Lung (tissue), 11 donors: ENCODE measurements at regions not wholly inside any gene's neighbourhood (a gene's known extent, or its start where the extent isn't known, plus 50 kb on each side); places are given as distances from the start of the nearest gene placed in this dataset.

Source experiments
- ATAC-seq: fragments of 200-7000 bp; cut with Tn5 transposase; one replicate; pipeline ENCODE4 v1.9.1; 2020; ENCODE audit warnings: moderate number of reproducible peaks; ENCODE audit not compliant: insufficient read depth, low FRiP score
- DNase-seq, 3 donors: peaks; one replicate each; pipeline ENCODE4 v3.0.0-alpha.2; 2013 to 2017
- H3K27ac ChIP-seq, 2 donors: one replicate each; pipeline ENCODE4 v1.5.1; 2013; ENCODE audit warnings: mild to moderate bottlenecking in 2 of 2, moderate library complexity in 2 of 2, control low read depth in 1 of 2, inconsistent platforms in 1 of 2, low read depth in 1 of 2, low read length in 1 of 2
- H3K27me3 ChIP-seq, 3 donors: one replicate each; pipeline ENCODE4 v1.5.1; 2013; ENCODE audit warnings: low read length in 2 of 3; ENCODE audit not compliant: control insufficient read depth in 3 of 3, insufficient read depth in 3 of 3
- H3K36me3 ChIP-seq, 4 donors: one replicate each; pipeline ENCODE4 v1.5.1; 2013; ENCODE audit warnings: low read length in 4 of 4, mild to moderate bottlenecking in 1 of 4, moderate library complexity in 1 of 4; ENCODE audit not compliant: control insufficient read depth in 4 of 4, insufficient read depth in 4 of 4
- H3K4me1 ChIP-seq, 5 donors: one replicate each; pipeline ENCODE4 v1.5.1; 2013; ENCODE audit warnings: low read length in 5 of 5, mild to moderate bottlenecking in 2 of 5, moderate library complexity in 1 of 5; ENCODE audit not compliant: control insufficient read depth in 5 of 5, insufficient read depth in 5 of 5
- H3K4me3 ChIP-seq: one replicate; pipeline ENCODE4 v1.5.1; 2013; ENCODE audit warnings: mild to moderate bottlenecking, control low read depth, moderate library complexity
- H3K9ac ChIP-seq, 2 donors: one replicate each; pipeline ENCODE4 v1.5.1; 2013; ENCODE audit warnings: low read length in 2 of 2, control low read depth in 1 of 2; ENCODE audit not compliant: insufficient read depth in 1 of 2
- H3K9me3 ChIP-seq, 4 donors: one replicate each; pipeline ENCODE4 v1.5.1; 2013; ENCODE audit warnings: low read length in 3 of 4, mild to moderate bottlenecking in 1 of 4, moderate library complexity in 1 of 4; ENCODE audit not compliant: control insufficient read depth in 4 of 4, insufficient read depth in 3 of 4
- WGBS, 2 donors: extraction: QIAGEN DNeasy Blood & Tissue Kit; methylation state at CpG; one replicate each; pipeline ENCODE4 v1.1.7; 2013; 5-methylcytosine and 5-hydroxymethylcytosine counted together
- TF ChIP-seq, protein P1 (sequence below): IDR thresholded peaks from 2 replicates; pipeline ENCODE4 v1.5.1; 2012; ENCODE audit warnings: mild to moderate bottlenecking; ENCODE audit errors: control extremely low read depth, extremely low read depth
- donor health status: control.
- donor health status: control.
- donor health status: Bipolar disorder and iron deficiency.
- donor health status: healthy.
- donor health status: DM: yes; HTN: yes; CAD: no.

DNA sequence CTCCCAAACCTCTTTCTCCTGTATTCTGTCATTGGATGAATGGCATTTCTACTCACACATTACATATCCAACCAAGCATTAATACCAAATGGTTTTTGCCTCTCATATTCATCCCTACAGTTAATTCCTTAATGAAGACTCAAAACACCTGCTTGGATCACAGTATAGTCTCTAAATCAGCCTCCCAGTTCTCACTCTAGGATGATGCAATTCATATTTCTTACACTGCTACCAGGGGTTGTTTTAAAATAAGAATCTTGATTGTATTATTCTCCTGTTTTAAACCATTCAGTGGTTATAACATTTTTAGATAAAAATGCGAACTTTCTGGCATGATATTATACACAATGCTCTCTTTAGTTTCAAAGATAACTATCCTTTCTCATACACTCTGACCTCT lies 281.4 kb upstream of the ZEB2 start:
- ATAC-seq = no peak
- H3K36me3 ChIP-seq = no peaks in the 10 kb centered on the region
- TF ChIP-seq, protein P1, sequence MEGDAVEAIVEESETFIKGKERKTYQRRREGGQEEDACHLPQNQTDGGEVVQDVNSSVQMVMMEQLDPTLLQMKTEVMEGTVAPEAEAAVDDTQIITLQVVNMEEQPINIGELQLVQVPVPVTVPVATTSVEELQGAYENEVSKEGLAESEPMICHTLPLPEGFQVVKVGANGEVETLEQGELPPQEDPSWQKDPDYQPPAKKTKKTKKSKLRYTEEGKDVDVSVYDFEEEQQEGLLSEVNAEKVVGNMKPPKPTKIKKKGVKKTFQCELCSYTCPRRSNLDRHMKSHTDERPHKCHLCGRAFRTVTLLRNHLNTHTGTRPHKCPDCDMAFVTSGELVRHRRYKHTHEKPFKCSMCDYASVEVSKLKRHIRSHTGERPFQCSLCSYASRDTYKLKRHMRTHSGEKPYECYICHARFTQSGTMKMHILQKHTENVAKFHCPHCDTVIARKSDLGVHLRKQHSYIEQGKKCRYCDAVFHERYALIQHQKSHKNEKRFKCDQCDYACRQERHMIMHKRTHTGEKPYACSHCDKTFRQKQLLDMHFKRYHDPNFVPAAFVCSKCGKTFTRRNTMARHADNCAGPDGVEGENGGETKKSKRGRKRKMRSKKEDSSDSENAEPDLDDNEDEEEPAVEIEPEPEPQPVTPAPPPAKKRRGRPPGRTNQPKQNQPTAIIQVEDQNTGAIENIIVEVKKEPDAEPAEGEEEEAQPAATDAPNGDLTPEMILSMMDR = no peak
- no peak overlapping the region for H3K9ac ChIP-seq
- WGBS, 2 donors = 95 to 96% methylated on average over 1 of the region's 1 CpG
- H3K9me3 ChIP-seq = no peaks in the 10 kb centered on the region
- H3K27ac ChIP-seq = no peak overlapping the region
- no peak for DNase-seq
- H3K4me3 ChIP-seq = no peak overlapping the region
- no peaks in the 10 kb centered on the region for H3K27me3 ChIP-seq
- H3K4me1 ChIP-seq = peaks cover 0 to 26% (median 5%) of the 10 kb centered on the region in 5 donors

DNA sequence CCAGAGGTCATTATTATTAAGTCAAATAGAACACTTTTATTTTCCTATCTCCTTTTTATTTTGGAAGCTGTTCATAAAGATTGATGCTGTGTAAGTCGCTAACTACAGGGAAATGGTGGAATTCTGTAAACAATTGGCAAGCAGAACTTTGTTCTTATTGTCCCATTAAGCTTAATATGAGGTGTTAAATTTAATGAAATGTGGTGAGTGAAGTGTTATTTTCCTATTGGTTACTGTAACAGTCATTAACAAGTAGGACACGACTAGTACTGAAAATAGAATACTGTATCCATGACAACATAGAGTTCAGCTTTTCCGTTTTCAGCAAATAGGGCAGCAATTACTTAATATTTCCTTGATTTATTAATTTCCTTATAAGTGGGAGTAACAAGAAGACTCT lies 279.1 kb upstream of the ZEB2 start:
- peak in 2 of 3 donors; percentile 86 for DNase-seq
- ATAC-seq = no peak
- Histone ChIP-seq H3K9ac (no peak overlapping the region), H3K27me3 (no peaks in the 10 kb centered on the region), H3K36me3 (no peaks in the 10 kb centered on the region), H3K4me1 (peaks cover 0 to 38% (median 8%) of the 10 kb centered on the region in 5 donors), H3K27ac (no peak overlapping the region), H3K4me3 (no peak overlapping the region), H3K9me3 (no peaks in the 10 kb centered on the region)
- TF ChIP-seq, protein P1 = no peak
- 66 to 74% methylated on average over 3 of the region's 3 CpGs for WGBS, 2 donors

DNA sequence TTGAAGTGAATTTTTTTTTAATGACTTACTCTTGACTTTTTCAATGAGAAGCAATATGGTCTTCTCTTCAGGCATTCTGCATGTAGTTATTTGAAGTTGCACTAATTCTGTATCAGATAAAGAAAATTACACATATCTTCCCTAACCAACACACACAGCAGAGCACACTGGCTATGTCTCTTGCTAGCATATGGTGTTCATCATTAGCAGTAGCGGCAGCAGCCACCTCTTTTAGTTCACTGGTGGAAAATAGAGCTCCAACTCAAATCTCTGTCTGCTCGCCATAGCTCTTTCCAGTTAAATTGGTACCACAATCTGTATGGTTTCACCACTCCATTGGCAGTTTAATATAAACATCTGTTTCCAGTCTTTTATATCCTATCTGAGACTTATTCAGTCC lies 278.1 kb upstream of the ZEB2 start:
- no peak for ATAC-seq
- Histone ChIP-seq H3K4me3 (no peak overlapping the region), H3K4me1 (peaks cover 0 to 38% (median 8%) of the 10 kb centered on the region in 5 donors), H3K9me3 (no peaks in the 10 kb centered on the region), H3K9ac (peak overlapping the region in 1 of 2 donors; percentile 4), H3K27ac (no peak overlapping the region), H3K36me3 (no peaks in the 10 kb centered on the region), H3K27me3 (no peaks in the 10 kb centered on the region)
- 84 to 93% methylated on average over 2 of the region's 2 CpGs for WGBS, 2 donors
- TF ChIP-seq, protein P1 = no peak
- DNase-seq = peak; percentile 76 to 96 (median 95)

DNA sequence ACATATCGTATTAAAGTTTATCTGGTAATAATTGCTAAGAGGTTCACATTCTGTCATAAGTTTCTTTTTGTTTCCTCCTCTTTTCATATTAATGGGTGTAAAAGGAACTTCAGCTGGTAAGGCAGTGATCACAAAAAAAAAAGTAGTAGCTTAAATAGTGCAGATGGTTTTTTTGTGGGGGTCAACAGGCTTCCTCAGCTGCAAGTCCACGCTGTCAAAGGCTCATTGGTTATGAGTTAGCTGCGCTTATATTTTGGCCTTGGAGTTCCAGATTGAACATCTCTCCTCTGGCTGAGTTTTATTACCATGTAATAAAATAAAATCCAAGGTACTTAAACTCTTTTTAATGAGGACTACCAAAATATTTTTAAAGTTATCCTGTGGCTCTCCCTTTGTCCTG lies 277.0 kb upstream of the ZEB2 start:
- Histone ChIP-seq H3K27ac (no peak overlapping the region), H3K4me3 (no peak overlapping the region), H3K4me1 (peaks cover 0 to 43% (median 8%) of the 10 kb centered on the region in 5 donors), H3K9ac (peak overlapping the region in 1 of 2 donors; percentile 64), H3K36me3 (no peaks in the 10 kb centered on the region), H3K9me3 (no peaks in the 10 kb centered on the region), H3K27me3 (no peaks in the 10 kb centered on the region)
- ATAC-seq = no peak
- 78 to 84% methylated on average over 3 of the region's 3 CpGs for WGBS, 2 donors
- DNase-seq = peak; percentile 38 to 82 (median 72)
- TF ChIP-seq, protein P1 = no peak
